NCI-H146 treated with DMSO at 0.1 percent for 48 hours (cell line): ENCODE measurements at regions not wholly inside any gene's neighbourhood (a gene's known extent, or its start where the extent isn't known, plus 50 kb on each side); places are given as distances from the start of the nearest gene placed in this dataset.

ENCODE experiments used
- DNase-seq: peaks from one replicate; lab custom pipeline; 2025; ENCODE audit not compliant: unreplicated experiment; lab: John Stamatoyannopoulos, UW

GRCh38 chr12:24561411-24561871 is 387.5 kb downstream of the BCAT1 start:
- DNase-seq = no peak

- DNase-seq = no peak
Measured at GRCh38 chr12:24560831-24561271, 388.1 kb downstream of the BCAT1 start.

- DNase-seq = no peak
Measured at GRCh38 chr12:24560192-24560775, 388.6 kb downstream of the BCAT1 start.

- DNase-seq = no peak
Measured at GRCh38 chr12:24557738-24558137, 391.2 kb downstream of the BCAT1 start.

- no peak for DNase-seq
Measured at GRCh38 chr12:24555730-24556129, 393.2 kb downstream of the BCAT1 start.

- DNase-seq = no peak
Measured at GRCh38 chr12:24554612-24555295, 394.1 kb downstream of the BCAT1 start.

DNA sequence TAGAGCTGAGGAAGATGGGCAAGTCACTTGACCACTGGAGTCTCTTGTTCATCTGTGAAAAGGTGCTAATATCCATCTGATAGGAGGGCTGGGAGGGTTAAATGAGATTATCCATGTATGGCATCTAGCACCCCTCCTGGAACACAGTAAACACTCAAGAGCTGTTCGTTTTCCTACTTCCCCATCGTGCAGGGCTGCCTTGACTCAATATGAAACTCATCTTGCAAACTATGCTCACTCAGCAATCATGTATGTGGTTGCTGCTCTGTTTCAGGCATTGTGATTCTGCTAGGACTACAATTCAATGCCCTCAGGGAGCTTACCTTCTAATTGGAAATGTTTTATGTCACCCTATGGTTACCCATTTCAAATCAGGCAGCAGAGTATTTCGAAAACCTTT is 395.6 kb downstream of the BCAT1 start:
- no peak for DNase-seq

GRCh38 chr12:24551163-24551786 is 397.6 kb downstream of the BCAT1 start:
- DNase-seq = no peak

- DNase-seq = no peak
Measured at GRCh38 chr12:24550609-24551008, 398.3 kb downstream of the BCAT1 start.

- no peak for DNase-seq
Measured at GRCh38 chr12:24546661-24547060, 402.2 kb downstream of the BCAT1 start.

DNA sequence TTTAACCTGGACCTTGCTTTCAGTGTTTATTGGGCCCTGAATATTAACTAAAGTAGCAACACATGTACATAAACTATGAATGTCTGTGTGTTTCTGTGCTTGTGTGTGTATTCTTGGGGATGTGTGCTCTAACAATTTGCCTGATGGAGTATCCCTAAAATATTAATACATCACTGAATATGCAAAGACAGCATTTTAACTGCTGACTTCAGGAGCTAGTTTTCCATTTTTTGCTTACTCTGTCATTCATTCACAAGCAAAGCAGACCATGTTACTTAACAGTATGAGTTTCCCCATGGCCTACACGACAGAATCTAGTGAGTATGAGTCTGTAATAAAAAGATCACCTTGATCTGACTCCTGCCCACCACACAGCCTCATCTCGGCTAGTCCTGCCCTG is 402.8 kb downstream of the BCAT1 start:
- DNase-seq = no peak

DNA sequence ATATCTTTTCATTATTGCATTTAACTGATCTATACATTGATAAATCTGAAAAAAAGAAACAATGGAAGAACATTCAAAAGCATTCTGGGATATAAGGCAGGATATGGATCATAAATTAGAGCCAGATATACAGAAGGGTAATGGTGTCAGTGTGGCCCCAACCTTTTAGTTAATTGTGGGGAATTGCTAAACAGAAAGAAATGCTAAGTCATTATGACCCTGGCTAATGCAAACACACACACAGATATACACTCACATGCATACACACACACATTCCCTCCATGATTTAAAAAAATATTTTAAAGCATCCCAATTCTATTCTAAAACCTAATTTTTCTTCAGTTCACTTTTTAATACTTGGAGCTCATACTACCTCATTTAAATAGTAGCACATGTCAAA is 404.5 kb downstream of the BCAT1 start:
- no peak for DNase-seq

GRCh38 chr12:24541193-24541871 is 407.6 kb downstream of the BCAT1 start:
- no peak for DNase-seq

GRCh38 chr12:24539646-24540045 is 409.3 kb downstream of the BCAT1 start:
- no peak for DNase-seq

DNA sequence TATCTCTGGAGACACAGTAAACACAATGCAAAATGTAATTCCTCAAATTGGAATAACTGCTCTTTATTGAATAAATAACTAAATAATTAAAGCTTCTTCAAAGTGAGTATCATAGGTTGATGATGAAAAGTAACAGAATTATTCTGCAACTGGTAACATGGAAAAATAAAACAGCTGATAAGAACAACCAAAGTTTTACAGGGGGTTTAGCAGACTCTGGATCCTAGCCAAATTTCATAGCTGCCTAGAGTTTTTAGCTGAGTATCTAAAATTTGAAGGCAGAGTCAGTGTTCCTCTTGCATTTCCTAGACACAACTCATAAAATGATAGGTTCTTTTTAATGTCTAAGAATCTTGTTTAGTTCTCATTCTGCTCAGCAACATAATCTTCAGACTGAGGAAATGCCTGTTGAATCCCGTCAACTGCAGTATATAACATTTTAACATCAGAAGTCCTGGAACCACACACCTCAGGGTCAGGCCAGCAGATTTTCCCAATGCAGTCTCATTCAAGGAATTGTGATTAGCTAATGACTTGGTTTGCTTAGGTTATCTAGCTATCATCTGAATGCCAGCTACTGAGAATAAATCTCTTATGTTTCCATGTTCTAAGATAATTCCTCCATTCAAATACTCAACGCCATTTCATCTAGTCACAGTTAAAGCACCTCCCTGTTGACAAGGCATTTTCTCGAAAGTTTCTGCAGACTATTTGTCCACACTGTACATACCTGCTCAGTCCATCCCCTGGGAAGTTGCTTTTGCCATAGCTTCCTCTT is 411.6 kb downstream of the BCAT1 start:
- DNase-seq = no peak

- no peak for DNase-seq
Measured at GRCh38 chr12:24535334-24536069, 413.4 kb downstream of the BCAT1 start.

DNA sequence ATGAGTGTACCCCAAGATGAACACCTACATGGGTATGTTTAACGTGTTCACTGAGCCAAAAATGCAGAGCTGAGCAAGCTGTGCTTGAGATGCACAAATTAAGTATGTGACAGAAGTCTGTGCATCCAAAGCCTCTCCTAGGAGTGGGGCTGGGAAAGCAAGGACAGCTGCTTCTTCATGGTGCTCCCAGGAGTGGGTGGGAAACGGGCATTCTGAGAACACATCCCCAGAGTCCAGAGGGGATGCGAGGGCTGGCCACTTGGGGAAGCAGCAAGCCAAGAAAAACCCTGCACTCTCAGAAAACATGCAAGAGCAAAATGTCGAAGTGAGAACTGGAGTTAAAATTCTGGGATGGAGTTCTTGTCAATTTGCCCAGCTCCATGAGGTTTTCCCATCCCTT is 414.3 kb downstream of the BCAT1 start:
- DNase-seq = no peak

DNA sequence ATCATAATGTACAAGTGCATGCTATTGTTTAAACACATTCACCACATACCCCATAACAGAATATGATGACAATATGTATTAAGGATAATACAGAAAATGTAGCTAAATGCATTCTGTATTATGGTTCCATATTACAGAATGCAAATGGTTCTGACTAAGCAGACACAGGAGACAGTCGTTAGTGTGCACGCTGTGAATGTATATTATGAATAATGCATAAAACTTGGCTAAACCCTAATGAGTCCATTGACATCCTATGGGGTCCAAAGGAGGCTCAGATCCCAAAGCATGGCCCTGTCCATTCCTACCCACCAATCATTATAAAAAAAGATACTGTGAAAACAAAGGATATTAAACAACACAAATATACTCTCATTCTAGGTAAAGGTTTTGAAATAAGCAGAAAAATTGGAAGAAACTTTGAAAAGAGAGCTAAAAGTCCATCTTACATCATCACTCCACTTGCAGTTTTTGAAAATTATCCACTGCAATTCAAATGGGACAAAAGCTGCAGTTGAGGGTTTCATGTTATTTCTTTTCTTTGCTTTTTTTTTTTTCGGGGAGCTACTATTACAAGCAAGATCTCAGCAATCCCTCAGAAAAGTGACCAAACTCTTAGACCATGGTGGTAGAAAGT is 415.1 kb downstream of the BCAT1 start:
- no peak for DNase-seq

DNA sequence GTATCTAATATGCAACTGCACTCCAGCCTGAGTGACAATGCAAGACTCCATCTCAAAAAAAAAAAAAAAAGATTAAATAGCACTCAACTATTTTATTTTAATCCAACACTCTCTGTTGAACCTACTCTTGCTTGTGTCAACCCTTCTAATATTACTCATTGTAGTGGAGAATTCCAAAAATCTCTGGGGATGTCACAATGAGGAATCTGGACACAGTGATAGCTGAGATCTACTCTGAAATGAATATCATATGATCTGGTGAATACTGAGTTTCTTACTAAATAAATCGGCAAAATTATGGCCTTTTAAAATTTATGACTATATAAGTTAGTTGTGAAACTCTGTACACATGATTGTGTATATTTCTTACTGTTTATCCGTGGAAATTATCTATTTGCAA is 418.2 kb downstream of the BCAT1 start:
- DNase-seq = no peak

DNA sequence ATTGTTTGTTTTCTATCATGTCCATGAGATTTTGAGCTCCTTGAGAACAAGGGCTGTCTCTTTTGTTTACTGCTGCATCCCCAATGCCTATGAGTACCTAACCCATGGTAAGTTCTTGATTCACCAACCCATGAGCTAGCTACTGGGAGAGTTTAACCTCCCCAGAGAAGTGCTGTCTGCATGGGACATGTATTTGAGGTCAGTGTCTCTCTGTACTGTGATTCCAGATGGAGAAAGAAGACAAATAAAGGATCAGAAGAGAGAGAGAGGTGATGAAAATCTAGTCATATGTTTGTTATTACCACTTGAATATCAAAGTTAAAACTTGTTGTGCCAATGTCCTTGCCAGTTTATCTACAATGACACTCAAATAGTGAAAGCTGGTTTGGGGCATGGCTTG is 421.8 kb downstream of the BCAT1 start:
- no peak for DNase-seq
